ENCODE measurements at regions not wholly inside any gene's neighbourhood (a gene's known extent, or its start where the extent isn't known, plus 50 kb on each side); places are given as distances from the start of the nearest gene placed in this dataset.

- TF ChIP-seq, protein P1, sequence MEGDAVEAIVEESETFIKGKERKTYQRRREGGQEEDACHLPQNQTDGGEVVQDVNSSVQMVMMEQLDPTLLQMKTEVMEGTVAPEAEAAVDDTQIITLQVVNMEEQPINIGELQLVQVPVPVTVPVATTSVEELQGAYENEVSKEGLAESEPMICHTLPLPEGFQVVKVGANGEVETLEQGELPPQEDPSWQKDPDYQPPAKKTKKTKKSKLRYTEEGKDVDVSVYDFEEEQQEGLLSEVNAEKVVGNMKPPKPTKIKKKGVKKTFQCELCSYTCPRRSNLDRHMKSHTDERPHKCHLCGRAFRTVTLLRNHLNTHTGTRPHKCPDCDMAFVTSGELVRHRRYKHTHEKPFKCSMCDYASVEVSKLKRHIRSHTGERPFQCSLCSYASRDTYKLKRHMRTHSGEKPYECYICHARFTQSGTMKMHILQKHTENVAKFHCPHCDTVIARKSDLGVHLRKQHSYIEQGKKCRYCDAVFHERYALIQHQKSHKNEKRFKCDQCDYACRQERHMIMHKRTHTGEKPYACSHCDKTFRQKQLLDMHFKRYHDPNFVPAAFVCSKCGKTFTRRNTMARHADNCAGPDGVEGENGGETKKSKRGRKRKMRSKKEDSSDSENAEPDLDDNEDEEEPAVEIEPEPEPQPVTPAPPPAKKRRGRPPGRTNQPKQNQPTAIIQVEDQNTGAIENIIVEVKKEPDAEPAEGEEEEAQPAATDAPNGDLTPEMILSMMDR (tag by site-specific recombination; IDR thresholded peaks at IDR 0.05), result no peak
- TF ChIP-seq ZXDB (tag by site-specific recombination; IDR thresholded peaks at IDR 0.05) (no peak), ZNF341 (tag by site-specific recombination; IDR thresholded peaks at IDR 0.05; ENCODE audit: low read depth) (no peak), ZBTB49 (tag by site-specific recombination; IDR thresholded peaks at IDR 0.05; ENCODE audit: low read depth) (no peak), ZNF140 (tag by site-specific recombination; IDR thresholded peaks at IDR 0.05) (no peak), KLF16 (tag by site-specific recombination; IDR thresholded peaks at IDR 0.05) (no peak), REPIN1 (tag by site-specific recombination; IDR thresholded peaks at IDR 0.05; ENCODE audit: low read depth) (no peak), ZNF394 (tag by site-specific recombination; IDR thresholded peaks at IDR 0.05; ENCODE audit: borderline replicate concordance) (no peak)
- TF ChIP-seq, protein P2, sequence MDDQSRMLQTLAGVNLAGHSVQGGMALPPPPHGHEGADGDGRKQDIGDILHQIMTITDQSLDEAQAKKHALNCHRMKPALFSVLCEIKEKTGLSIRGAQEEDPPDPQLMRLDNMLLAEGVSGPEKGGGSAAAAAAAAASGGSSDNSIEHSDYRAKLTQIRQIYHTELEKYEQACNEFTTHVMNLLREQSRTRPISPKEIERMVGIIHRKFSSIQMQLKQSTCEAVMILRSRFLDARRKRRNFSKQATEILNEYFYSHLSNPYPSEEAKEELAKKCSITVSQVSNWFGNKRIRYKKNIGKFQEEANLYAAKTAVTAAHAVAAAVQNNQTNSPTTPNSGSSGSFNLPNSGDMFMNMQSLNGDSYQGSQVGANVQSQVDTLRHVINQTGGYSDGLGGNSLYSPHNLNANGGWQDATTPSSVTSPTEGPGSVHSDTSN (CRISPR knock-in tag; IDR thresholded peaks at IDR 0.05), result no peak
- TF ChIP-seq, protein P3, sequence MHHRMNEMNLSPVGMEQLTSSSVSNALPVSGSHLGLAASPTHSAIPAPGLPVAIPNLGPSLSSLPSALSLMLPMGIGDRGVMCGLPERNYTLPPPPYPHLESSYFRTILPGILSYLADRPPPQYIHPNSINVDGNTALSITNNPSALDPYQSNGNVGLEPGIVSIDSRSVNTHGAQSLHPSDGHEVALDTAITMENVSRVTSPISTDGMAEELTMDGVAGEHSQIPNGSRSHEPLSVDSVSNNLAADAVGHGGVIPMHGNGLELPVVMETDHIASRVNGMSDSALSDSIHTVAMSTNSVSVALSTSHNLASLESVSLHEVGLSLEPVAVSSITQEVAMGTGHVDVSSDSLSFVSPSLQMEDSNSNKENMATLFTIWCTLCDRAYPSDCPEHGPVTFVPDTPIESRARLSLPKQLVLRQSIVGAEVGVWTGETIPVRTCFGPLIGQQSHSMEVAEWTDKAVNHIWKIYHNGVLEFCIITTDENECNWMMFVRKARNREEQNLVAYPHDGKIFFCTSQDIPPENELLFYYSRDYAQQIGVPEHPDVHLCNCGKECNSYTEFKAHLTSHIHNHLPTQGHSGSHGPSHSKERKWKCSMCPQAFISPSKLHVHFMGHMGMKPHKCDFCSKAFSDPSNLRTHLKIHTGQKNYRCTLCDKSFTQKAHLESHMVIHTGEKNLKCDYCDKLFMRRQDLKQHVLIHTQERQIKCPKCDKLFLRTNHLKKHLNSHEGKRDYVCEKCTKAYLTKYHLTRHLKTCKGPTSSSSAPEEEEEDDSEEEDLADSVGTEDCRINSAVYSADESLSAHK (tag by site-specific recombination; IDR thresholded peaks at IDR 0.05), result no peak
Observed at GRCh38 chr5:12111261-12111660, 207.0 kb upstream of the CTNND2 start.
